HS-5 (cell line): ENCODE measurements at regions not wholly inside any gene's neighbourhood (a gene's known extent, or its start where the extent isn't known, plus 50 kb on each side); places are given as distances from the start of the nearest gene placed in this dataset.
A peak's percentile ranks its signal among the peaks of the same experiment; 100 is the strongest.

Experiments
- DNase-seq: peaks from one replicate; pipeline ENCODE4 v3.0.0-alpha.2; 2012; ENCODE audit warnings: low read depth

DNA sequence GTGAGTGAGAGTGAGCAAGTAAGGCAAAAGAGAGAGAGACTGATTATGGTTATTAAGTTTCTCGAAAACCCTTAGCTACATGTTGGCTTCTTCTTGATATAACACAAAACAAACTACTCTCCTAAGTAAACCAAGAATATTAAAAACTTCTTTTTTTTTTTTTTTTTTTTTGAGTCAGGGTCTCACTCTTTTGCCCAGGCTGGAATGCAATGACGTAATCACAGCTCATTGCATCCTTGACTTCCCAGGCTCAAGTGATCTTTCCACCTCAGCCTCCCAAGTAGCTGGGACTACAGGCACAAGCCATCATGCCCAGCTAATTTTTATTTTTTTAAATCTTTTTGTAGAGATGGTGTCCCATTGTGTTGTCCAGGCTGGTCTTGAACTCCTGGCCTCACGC, 102.2 kb upstream of the IL6 start:
- no peak for DNase-seq

DNA sequence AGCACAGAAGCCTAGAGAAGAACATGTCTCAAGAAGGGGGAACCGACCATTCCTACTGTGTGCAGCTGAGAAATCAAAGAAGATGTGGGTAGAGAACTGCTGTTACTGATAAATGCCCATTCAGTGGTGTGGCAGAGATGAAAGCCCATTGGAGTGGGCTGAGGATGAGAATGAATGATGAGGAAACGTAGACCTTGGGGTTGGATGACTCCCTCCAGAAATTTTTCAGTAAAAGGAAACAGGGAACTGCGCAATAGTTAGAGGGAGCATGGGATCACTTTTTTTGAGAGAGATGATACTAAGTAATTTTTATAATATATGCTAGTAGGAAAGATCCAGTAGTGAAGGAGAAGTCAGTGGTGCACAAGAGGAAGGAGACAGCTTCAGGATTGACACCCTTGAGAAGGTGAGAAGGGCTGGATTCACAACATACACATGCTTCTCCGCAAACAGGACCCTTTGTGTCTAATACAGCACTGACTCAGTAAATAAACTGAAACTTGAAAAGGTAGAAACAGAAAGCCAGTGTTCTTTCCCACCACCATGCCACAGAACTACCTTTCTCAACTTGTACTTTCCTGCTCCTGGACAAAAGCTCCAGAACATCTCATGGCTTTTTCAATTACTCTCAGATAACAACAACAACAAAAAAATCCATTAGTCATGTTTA, 104.7 kb upstream of the IL6 start:
- no peak for DNase-seq

DNA sequence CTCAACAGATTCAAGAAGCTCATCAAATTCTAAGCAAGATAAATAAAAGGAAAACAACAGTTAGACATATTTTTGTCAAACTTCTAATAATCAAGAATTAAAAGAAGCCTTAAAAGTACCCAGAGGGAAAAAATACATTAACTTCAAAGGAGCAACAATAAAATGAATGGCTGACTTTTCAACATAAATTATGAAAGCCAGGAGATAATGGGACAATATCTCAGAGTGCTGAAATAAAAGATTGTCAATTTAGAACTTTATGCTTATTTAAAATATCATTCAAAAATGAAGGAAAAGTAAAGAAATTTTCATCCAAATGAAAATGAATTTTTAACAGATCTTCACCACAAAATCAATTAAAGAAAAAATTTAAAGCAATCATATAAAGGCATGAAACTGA, 108.5 kb upstream of the IL6 start:
- DNase-seq, result no peak

DNA sequence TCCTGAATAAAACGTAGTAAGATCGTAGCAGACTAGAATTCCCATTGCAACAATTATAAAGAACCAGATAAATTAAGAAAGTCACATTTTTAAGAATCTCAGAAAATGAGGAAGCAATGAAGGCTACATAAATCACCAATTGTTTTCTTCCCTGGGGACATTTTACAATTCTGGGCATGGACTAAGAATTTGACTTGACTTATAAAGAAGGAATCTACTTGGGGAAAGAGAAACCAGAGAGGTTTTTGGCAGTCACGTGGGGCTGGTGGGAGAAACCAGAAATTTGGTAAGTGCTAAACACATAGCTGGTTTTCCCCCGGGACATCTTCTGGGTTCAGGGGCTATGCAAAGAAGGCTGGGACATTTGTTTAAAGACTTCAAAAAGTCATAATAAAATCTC, 109.8 kb upstream of the IL6 start:
- no peak for DNase-seq

DNA sequence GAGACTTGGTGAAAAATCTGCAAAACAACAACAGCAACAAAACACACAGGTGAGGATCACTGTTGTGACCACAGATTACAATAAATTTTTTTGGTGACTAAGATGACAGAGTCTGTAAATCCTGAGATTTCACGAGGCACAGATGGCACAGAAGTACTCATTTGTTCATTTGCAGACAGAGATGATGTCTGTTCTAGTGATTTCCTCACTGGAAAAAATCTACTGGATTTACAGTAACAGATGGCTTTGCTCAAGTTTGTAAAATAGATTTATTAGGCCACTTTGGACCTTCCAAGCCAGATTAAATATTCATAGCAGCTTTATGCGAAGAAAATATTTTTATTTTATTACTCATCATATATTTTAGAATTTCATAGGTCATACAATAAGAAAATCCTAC, 113.5 kb upstream of the IL6 start:
- no peak for DNase-seq

DNA sequence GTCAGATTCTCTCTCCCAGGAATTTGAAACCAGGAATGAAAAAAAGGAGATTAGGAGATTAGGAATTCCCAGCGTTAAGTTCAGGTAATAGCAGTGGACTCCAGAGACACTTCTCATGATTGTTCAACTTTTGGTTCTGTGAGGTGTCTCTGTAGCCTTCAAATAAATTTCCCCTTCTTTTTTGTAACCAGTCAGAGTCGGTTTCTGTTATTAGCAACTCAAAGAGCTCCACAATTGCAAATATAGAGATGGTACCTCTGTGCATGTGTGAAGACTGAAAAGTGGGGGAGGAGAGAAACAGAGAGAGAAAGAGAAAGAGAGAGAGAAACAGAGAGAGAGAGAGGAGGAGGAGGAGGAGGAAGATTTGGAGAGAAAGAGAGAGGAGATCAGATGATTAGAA, 112.8 kb upstream of the STEAP1B start:
- DNase-seq, result no peak

DNA sequence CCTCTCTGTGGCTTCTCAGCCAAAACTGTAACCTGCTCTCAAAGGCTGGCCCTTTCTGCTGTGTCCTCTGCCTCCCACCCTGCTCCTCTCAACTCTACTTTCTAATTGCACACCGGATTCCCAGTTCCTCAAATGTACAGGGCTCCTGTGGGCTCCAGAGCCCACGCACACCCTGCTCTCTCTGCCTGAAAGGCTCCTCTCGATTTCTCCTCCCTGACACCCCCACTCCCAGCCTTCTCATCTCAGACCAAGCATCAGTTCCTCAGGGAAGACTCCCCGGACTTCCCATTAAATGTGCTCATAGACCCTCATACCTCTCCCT, 111.7 kb upstream of the STEAP1B start:
- DNase-seq, result no peak

DNA sequence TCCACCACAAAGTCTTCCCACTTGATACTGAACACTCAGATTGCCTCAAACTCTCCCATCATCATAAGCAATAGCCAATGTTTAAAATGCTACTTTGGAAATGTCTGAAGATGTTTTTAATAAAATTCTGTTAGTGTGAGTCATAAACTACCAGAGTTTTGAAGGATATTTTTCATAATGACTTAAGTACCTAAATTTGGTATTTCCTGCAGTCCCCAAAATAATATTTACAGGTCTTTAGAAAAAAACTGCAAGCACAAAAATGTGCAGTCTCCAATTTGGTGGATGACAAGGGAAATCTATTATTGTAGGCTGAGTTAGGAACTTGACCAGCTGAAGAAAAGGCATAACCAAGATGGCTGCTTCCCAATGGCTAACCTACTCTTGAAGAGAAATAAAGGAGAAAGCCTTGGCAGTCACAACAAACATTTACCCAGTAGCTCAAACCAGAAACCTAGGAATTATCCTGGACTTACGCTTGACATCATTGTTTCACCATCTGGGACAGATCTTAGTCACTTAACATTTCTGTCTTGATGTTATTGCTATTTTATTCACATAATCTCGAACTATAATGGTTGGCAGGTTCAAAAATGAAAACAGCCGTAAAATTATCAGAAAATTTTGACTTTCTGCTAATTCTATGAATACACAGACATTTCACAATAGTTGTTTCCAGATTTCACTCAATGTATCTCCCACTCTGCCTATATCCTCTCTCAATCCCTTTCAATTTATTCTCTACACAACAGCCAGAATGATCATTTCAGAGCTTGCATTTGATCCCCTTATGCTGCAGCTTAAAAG, 111.2 kb upstream of the STEAP1B start:
- DNase-seq, result peak; percentile 51

DNA sequence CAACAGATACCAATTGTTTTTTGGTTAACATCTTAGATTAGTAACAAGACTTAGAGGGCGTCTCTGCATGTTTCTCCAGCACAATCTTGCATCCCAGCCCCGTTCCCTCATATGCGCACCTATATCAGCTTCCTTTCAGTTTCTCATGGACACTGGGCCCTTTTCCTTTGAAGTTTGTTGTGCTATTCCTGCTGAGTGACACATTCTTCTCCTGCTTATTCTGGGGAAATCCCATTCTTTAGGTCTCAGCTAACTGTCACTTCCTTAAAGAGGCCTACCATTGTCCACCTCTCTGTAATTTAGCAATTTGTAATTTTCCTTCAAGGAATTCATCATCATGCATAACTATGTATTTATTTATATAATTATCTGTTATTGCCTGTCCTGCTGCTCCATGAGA, 110.3 kb upstream of the STEAP1B start:
- no peak for DNase-seq

DNA sequence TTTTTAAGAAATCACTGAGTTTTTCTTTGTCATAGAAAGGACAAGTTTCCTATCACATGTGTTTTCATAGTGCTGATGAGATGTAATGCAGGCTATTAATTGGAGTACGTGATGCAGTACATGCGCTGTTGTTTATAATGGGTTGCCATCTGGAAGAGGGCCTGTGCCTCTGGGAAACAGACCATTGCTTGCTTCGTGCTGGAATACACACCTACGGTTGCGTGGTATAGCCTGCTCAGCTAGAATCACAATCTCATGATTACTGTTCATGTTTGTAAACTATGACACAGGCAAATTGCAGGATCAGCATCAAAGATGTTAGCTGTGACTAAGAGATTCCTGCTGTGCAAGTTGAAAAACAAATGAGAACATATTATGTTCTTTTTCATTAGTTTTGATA, 107.2 kb upstream of the STEAP1B start:
- DNase-seq, result no peak

DNA sequence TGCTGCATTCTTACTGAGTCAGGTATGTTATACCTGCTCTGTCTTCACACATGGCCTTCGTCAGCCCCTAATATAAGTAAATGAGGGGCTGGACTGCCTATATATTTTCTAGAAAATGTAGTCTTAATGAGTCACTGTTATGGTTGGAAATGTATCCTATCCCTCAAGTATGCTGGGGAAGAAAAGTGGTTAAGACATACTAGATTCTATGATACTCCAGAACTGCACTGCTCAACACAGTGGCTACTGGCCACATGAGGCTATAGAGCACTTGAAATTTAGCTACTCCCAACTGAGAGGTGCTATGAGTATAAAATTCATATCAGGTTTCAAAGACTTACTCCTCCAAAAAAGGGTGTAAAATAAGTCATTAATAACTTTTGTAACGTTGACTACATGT, 104.3 kb upstream of the STEAP1B start:
- no peak for DNase-seq

DNA sequence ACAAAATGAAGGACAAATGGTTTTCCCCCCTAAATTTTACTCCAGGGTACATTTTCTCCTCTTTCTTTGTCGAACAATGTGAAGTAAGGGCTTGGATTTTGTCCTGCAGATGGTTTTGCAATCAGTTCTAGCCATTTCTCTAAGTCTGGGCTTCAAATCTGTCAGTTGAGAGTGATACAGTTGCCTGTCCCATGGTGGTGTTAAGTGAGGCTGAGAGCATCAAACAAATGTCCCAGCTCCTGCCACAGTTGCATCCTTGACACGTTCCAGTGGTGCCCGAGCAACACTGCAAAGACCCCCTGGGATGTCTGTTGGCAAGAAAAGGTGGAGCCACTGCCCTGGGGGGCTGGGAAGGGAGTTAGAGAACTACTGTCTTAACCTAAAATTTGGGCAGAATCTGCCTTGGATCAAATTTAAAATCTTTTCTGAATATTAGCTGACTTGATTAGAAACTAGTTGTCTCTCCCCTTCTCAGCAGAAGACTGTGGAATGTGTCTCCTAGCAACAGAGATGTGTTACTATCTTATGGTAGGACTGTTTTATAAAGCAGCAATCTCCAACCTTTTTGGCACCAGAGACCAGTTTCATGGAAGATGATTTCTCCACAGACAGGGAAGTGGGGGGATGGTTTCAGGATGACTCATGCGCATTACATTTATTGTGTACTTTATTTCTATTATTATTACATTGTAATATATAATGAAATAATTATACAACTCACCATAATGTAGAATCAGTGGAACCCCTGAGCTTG, 102.0 kb upstream of the STEAP1B start:
- DNase-seq, result no peak

DNA sequence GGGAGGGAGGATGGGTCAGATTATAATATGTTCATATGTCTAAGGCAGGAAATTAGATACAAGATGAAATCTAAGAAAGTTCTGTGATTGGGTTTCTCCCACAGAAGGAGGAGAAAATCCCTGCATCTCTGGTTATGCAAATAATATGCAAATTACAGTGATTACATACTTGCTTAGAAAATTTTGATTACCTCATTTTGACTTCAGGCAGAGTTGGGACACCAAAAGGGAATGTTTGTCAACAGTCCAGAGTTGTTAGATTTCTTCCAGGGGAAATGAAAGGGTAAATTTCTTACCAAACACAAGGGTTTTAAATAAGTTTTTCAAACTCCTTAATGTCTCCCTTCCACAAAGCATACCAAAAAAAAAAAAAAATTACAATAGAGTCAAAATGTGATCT, 101.4 kb upstream of the STEAP1B start:
- no peak for DNase-seq

DNA sequence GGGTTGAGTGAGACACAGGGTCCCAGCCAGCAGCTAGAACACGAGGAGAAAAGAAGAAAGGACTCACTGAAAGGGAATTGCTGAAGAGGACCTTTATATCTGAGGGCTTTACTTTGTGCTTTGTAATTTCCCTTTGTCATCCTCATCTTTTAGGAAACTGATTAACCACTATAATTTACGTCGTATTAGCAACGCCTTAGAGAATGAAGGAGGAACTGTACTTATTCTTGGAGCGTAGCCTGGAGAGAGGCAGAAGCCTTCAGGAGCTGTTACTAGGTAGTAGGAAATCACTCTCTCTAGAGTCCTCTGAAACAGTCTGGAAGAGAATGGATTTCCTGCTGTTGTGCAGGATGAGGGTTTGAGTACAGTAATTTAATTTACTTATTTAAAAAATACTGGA, 101.0 kb upstream of the STEAP1B start:
- no peak for DNase-seq

DNA sequence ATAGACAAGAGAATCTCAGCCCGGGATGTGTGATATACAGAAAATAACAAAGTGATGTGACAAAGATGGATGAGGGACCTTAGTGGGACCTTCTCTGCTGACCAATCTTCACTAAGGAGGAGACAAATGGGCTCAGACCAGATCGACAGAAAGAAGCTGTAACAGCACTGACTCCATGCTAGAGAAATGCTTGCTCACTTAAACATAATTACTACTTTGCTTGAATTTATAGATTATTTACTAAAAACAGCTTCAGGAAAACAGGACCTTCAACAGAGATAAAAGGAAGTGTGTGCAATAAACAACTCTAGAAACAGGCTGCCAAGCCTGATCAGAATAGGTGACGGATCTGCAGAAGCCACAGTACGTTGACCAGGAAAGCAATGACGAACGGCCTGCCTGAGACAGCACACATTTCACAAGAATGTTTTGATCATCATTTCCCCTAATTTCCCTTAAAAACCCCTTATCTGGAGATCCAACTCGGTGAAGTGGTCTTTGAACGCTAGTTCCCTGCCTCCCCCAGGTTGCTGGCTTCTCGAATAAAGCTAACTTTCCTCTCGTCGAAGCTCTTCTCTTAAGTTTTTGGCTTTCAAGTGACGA, 98.4 kb upstream of the STEAP1B start:
- DNase-seq, result no peak

DNA sequence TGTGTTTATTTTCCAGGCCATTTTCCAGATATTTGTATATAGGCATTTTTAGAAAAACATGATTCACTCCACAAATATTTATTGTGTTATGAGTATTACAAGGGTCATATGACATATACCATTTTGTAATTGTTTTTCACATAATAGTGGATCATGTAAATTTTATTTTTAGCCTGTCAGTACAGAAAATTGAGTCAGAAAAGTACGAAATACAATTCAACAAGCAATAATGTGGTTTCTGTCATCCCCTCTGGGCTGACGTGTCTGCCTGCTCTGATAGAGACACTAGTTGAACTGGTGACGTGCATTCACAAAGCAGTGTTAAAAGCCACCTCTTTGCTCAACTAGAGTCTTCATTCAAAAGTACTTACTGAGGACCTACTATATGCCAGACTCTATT, 97.9 kb upstream of the STEAP1B start:
- peak; percentile 88 for DNase-seq

DNA sequence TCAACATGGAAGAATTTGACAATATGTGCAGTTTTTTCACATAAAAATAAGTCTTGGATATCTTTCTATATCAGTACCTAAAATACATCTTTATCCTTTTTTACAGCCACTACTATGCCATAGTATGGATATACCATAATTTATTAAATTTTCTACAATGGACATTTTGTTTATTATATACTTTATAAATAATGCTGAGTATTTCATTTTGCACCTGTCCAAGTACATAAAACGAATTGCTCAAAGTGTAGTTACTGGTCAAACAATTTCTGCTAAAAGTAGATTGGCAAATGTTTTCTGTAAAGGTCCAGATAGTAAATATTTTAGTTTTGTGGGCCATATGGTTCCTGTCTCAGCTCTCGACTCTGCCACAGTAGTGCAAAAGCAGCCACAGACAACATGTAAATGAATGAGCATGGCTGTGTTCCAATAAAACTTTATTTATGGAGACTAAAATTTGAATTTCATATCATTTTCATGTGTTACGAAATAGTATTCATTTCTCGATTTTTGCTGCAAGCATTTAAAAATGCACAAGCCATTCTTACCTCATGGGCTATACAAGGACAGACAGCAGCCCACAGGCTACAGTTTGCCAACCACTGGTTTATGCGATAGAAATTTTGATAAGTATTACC, 96.9 kb upstream of the STEAP1B start:
- DNase-seq, result no peak

DNA sequence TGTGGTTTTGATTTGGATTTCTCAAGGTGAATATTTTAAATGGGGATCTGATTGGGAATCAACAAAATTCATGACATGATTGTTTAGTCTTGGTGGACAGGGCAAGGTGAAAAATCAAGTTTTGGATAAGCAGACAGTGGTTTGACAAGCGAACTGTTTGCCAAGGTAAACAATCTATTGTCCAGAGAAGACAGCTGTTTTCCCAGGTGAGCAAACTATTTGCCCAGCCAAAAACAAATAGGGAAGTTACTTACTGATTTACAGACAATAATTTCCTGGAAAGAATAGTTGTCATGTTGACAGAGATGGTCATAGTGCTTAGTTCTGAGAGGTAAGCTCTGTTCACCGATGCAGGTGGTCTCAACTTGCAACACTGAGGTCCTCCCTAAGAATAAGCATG, 94.0 kb upstream of the STEAP1B start:
- no peak for DNase-seq

DNA sequence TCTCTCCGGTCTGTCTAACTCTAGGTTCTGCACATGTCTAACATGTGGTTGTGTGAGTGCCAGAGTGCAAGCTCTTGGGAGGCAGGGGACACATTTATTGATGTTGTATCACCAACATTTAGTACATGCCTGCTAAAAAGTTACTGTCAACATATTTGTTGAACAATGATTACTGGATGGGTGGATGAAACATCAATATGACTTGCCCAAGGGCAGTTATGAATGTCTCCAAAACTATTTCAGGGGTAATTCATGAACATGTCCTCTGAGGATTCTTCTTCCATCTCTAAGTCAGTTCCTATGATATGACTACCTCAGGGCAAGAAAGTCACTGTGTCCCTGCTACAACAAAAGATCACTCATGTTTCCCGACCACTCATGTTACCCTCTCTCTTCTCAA, 91.3 kb upstream of the STEAP1B start:
- DNase-seq, result no peak

DNA sequence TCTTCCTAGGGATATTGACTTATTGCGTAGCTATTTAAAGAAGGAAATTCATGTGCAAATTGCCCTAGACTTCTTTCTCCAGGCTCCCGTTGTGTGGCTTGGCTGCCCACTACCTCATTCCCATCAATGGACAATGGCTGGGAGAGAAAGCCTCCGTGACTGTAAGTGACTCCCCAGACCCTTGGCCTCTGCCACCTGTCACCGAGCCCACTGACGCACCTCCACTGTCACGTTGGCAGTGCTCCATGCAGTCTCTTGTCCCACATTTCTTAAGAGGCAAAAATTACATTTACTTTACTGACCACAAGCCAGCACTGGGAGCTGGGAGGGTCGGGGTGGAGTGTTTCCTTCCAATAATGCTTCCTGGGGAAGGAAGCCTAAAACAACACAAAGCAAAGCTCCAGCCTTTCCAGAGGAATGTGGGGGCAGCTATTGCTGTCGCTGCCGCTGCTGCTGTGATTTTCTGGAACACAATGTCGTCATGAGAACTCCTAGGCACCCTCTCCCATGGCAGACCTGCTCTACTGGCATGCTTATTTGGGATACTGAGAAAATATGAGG, 89.7 kb upstream of the STEAP1B start:
- no peak for DNase-seq

DNA sequence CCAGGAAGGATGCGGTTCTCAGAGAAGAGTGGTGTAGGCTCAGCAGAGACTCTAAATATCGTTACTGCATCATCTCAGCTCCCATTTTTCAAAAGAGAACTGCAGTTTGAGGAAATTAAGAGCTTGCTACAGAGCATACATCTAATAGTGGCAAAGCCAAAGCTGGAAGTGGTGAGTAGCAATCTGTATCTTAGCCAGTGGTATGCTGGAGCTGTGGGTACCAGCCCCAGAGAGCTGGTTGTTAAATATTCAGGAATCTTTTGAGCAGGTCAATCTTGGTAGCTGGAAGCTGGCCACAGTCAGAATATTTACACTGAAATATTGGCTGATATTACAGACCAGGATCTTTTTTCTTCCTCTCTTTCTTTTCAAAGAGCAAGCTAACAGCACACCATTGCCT, 88.4 kb upstream of the STEAP1B start:
- no peak for DNase-seq

DNA sequence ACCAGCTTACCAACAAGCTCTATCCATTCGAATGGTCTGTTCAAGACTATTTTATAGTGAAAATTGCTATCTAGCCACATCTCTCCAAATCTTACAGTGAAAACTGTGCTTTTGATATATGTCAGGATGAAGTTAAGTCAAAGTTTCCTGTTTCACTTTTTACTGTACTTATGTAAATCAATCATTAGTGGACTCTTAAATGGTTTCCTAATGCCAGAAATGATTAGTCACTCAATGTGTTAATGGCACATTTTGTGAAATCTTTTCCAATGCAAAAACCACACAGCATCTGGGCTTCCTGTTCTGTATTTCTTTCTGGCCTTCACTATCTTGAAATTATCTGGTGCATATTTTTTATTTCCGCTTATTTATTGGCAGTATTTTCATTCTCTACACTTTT, 87.3 kb upstream of the STEAP1B start:
- no peak for DNase-seq
